Colonic mucosa (tissue), 4 donors: ENCODE measurements at regions not wholly inside any gene's neighbourhood (a gene's known extent, or its start where the extent isn't known, plus 50 kb on each side); places are given as distances from the start of the nearest gene placed in this dataset.

Source experiments
- DNase-seq: peaks from one replicate; pipeline ENCODE4 v3.0.0-alpha.2; 2020
- H3K27ac ChIP-seq: fragments of 200-600 bp; one replicate; pipeline ENCODE4 v1.8.0; 2021
- H3K27me3 ChIP-seq: fragments of 200-600 bp; one replicate; pipeline ENCODE4 v1.8.0; 2021
- H3K36me3 ChIP-seq: fragments of 200-600 bp; one replicate; pipeline ENCODE4 v1.8.0; 2021
- H3K4me1 ChIP-seq: fragments of 200-600 bp; one replicate; pipeline ENCODE4 v1.8.0; 2021; ENCODE audit warnings: mild to moderate bottlenecking
- H3K4me3 ChIP-seq: fragments of 200-600 bp; one replicate; pipeline ENCODE4 v1.8.0; 2021
- H3K9ac ChIP-seq, 2 donors: one replicate each; pipeline ENCODE4 v1.7.0; 2013; ENCODE audit warnings: control low read depth in 2 of 2, low read depth in 2 of 2, low read length in 2 of 2
- H3K9me3 ChIP-seq: fragments of 200-600 bp; one replicate; pipeline ENCODE4 v1.8.0; 2021
- intact Hi-C: fragments of 100-400 bp; cut with DNase I; formaldehyde crosslinking; loops from one replicate; pipeline ENCODE4 v1.14.1; 2022
- TF ChIP-seq, protein P1 (sequence below): fragments of 200-600 bp; IDR thresholded peaks from one replicate; pipeline ENCODE4 v1.8.0; 2022; ENCODE audit warnings: antibody characterized with exemption, mild to moderate bottlenecking
- donor health status: healthy.
- donor health status: DM: no; HTN: no; CAD: no.
- donor health status: DM: no; HTN: no; CAD: no.

DNA sequence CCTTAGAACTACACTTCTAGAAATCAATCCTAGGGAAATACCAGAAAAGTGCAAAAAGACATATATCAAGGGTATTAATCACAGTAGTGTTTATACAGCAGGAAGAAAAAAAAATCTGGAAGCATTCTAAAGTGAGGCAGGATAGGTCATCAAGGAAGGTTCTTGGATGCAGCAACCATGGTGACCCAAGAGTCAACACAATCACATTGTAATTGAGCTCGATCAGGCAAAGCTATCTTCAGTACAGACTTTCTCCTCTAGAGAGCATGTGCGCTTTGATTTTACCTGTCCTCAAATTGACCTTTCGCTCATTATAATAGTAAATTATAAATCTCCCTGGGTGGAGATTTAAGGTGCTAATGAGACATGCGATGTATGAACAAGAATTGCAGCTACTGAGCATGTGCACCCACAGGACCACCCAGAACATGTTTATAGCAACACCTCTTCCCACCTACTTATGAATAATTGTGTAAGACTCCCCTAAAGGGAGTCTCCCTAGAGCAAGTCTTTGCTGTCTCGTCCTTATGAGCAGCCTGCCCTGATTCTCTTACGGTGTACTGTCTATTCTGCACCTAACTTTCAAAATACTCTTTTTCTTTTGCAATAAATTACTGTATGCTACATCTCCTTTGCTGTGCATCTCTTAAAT lies 297.7 kb downstream of the ATPSCKMT start:
- intact Hi-C loops, result no loop called here

DNA sequence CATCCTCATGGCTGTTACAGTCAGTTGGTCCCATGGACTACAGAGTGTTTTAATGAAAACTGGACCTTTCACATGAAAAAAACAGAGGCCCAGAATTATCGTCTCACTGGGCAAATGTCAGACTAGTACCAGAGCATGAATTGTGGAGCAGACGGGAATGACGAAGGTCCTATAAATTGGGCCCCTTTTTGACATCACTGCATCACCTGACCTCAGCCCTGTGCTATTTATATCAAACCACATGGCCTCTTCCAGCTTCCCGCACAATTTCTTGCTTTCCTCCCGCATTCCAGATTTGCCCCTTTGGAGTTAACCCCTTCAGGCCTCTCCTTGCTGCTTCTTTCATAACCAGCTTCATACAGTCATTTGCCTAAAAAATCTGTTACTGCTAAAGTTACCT lies 301.7 kb downstream of the ATPSCKMT start:
- Histone ChIP-seq H3K9ac (no peak overlapping the region), H3K9me3 (no peaks in the 10 kb centered on the region), H3K27me3 (no peaks in the 10 kb centered on the region), H3K4me1 (no peaks in the 10 kb centered on the region), H3K36me3 (no peaks in the 10 kb centered on the region), H3K4me3 (no peak overlapping the region), H3K27ac (no peak overlapping the region)
- DNase-seq, result no peak
- intact Hi-C loops, result no loop called here
- TF ChIP-seq, protein P1, sequence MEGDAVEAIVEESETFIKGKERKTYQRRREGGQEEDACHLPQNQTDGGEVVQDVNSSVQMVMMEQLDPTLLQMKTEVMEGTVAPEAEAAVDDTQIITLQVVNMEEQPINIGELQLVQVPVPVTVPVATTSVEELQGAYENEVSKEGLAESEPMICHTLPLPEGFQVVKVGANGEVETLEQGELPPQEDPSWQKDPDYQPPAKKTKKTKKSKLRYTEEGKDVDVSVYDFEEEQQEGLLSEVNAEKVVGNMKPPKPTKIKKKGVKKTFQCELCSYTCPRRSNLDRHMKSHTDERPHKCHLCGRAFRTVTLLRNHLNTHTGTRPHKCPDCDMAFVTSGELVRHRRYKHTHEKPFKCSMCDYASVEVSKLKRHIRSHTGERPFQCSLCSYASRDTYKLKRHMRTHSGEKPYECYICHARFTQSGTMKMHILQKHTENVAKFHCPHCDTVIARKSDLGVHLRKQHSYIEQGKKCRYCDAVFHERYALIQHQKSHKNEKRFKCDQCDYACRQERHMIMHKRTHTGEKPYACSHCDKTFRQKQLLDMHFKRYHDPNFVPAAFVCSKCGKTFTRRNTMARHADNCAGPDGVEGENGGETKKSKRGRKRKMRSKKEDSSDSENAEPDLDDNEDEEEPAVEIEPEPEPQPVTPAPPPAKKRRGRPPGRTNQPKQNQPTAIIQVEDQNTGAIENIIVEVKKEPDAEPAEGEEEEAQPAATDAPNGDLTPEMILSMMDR, result no peak

More for the DNA sequence above, 297.7 kb downstream of the ATPSCKMT start:
- H3K27ac ChIP-seq, result no peak overlapping the region
- TF ChIP-seq, protein P1, result no peak
- H3K9me3 ChIP-seq, result no peaks in the 10 kb centered on the region
- no peak for DNase-seq
- H3K9ac ChIP-seq, result no peak overlapping the region
- H3K4me3 ChIP-seq, result no peak overlapping the region
- H3K27me3 ChIP-seq, result no peaks in the 10 kb centered on the region
- no peaks in the 10 kb centered on the region for H3K36me3 ChIP-seq
- no peaks in the 10 kb centered on the region for H3K4me1 ChIP-seq

DNA sequence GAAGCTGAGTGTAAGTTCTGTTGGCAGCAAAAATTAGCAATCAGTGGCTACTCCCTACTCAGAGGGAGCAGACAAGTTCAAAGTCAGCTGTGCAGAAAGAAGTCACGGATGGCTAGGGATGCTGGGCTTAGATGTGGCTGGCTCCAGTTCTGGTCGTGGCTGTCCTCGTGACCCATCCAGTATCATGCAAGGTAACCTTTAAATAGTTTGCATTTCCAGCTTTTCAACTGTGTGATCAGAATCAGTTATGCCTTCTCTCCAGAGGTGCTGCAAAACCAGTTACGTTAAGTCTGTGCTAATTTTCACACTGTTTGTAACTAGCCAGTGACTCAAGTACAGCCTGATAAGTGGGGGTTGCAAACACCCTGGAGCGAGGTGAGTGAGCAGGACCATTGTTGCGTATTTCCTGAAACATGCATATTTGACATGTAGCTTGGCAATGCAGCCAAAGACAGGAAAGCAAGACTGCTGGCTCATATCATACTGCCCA lies 302.4 kb downstream of the ATPSCKMT start:
- Histone ChIP-seq H3K4me3 (no peak overlapping the region), H3K9me3 (no peaks in the 10 kb centered on the region), H3K36me3 (no peaks in the 10 kb centered on the region), H3K27ac (no peak overlapping the region), H3K4me1 (no peaks in the 10 kb centered on the region), H3K27me3 (no peaks in the 10 kb centered on the region), H3K9ac (no peak overlapping the region)
- intact Hi-C loops, result no loop called here
- DNase-seq, result no peak
- TF ChIP-seq, protein P1, result no peak

DNA sequence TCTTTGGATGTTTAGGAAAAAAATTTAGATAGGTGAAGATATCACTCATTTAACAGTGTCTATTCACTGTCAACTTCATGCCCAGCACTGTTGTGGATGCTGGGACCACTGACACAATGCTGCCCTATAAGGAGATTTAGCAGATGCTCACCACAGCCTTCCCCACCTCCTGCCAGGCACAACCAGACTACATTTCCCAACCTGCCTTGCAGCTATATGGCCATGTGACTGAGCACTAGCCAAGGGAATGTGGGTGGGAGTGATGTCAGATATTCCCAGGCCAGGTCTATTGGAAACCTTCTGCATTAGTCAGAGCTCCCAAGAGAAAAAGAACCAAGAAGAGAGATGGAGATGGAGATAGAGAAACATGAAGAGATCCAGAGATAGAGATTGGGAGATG lies 302.6 kb upstream of the TAS2R1 start:
- Histone ChIP-seq H3K27ac (no peak overlapping the region), H3K9ac (no peak overlapping the region), H3K9me3 (no peaks in the 10 kb centered on the region), H3K4me1 (no peaks in the 10 kb centered on the region), H3K36me3 (no peaks in the 10 kb centered on the region), H3K4me3 (no peak overlapping the region), H3K27me3 (no peaks in the 10 kb centered on the region)
- no peak for DNase-seq
- intact Hi-C loops, result no loop called here
- TF ChIP-seq, protein P1, result no peak

DNA sequence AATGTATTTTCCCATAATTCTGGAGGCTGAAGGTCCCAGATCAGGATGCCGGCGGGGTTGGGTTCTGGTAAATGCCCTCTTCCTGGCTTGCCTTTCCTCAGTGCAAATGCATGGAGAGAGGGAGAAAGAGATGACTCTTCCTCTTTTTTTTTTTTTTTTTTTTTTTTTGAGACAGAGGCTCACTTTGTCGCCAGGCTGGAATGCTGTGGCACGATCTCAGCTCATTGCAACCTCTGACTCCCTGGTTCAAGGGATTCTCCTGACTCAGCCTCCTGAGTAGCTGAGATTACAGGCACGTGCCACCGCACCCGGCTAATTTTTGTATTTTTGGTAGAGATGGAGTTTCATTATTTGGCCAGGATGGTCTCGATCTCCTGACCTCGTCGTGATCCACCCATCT lies 300.0 kb upstream of the TAS2R1 start:
- Histone ChIP-seq H3K9ac (no peak overlapping the region), H3K27ac (no peak overlapping the region), H3K4me1 (no peaks in the 10 kb centered on the region), H3K27me3 (no peaks in the 10 kb centered on the region), H3K9me3 (no peaks in the 10 kb centered on the region), H3K36me3 (no peaks in the 10 kb centered on the region), H3K4me3 (no peak overlapping the region)
- no peak for DNase-seq
- TF ChIP-seq, protein P1, result no peak
- intact Hi-C loops, result no loop called here
